Fibroblast of skin of right quadriceps (primary cell): ENCODE measurements at regions not wholly inside any gene's neighbourhood (a gene's known extent, or its start where the extent isn't known, plus 50 kb on each side); places are given as distances from the start of the nearest gene placed in this dataset.
"Not testable (repeated sequence)": the region's sequence is repeated elsewhere in the genome, so short reads cannot be mapped to it uniquely, and the experiment has no call there.

ENCODE experiments used
- DNase-seq: peaks from one replicate; pipeline ENCODE4 v3.0.0-alpha.2; 2013

GRCh38 chr16:22627043-22627442, 116.4 kb downstream of the NPIPB5 start:
- no peak for DNase-seq

DNA sequence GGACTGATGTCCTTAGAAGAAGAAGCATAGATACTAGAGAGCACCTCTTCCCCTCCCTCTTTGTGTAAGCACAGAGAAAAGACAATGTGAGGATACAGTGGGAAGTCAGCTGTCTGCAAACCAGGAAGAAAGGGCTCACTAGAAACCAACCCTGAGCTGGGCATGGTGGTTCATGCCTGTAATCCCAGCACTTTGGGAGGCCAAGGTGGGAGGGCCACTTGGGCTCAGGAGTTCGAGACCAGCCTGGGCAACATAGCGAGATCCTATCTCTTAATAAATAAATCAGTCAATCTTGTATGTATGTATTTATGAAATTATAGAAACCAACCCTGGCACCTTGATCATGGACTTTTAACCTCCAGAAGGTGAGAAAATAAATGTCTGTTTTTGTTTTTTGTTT, 118.3 kb downstream of the NPIPB5 start:
- no peak for DNase-seq

GRCh38 chr16:22630242-22630641, 119.6 kb downstream of the NPIPB5 start:
- DNase-seq = no peak

- DNase-seq = no peak
Observed at GRCh38 chr16:22631264-22631663, 120.6 kb downstream of the NPIPB5 start.

- no peak for DNase-seq
Observed at GRCh38 chr16:22632606-22633005, 121.9 kb downstream of the NPIPB5 start.

DNA sequence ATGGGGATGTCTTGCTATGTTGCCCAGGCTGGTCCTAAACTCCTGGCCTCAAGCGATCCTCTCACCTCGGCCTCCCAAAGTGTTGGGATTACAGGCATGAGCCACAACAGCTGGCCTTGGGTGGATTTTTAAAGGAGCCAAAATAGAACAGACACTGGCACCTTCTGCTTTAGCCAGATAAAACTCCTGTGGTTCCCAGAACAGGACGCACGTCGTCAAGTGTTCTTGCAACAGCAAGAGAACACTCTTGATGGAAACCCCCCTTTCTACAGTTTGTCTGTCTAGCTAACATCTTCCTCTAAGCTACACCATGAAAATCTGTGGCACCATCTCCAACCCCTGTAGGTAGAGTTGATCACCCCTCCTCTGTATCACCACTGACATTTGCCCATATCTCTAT, 122.6 kb downstream of the NPIPB5 start:
- DNase-seq = no peak

GRCh38 chr16:22633799-22634198, 123.1 kb downstream of the NPIPB5 start:
- no peak for DNase-seq

DNA sequence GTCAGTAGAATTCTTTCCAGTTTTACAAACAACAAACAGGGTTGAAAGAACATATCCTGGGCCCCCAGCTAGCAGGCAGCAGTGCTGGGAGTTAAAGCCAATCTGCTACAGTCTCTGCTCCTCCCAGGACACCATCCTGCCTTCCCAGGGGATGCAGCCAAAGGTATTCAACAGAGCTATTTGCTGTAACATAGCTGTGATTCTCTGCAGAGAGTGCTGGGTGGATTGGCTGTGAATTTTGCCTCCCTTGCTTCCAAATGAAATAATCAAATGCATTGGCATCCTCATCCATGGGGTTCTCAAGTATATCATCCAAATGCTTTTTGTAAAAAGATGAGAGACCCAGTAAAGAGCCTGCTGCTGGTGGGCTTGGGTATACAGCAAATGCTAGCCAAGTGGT, 124.3 kb downstream of the NPIPB5 start:
- no peak for DNase-seq

DNA sequence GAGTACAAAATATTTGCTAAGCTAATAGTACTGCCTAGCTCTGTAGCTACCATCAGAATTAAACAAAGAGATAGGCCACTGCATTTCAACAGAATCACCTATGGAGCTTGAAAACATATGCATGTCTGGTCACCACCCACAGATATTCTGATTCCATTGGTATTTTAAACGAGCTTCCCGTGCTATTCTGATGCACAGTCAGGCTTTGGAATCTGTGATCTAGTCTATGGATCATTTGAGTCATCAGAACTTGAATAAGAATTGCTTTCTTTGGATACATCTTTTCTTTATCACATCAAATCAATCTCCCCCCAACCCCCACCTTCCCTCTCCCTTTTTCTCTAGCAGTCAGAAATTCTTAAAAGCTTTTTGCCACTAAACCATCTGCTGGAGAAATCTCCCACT, 124.7 kb downstream of the NPIPB5 start:
- peak; percentile 14 for DNase-seq

GRCh38 chr16:22635801-22636200, 125.1 kb downstream of the NPIPB5 start:
- DNase-seq = no peak

- DNase-seq = peak; percentile 41
Observed at GRCh38 chr16:22638393-22639206, 127.9 kb downstream of the NPIPB5 start.

- peak; percentile 14 for DNase-seq
Observed at GRCh38 chr16:22641131-22641628, 130.5 kb downstream of the NPIPB5 start.

GRCh38 chr16:22642416-22643088, 131.9 kb downstream of the NPIPB5 start:
- DNase-seq = no peak

GRCh38 chr16:22643203-22643602, 132.5 kb downstream of the NPIPB5 start:
- not testable (repeated sequence) for DNase-seq

GRCh38 chr16:22643886-22644285, 133.2 kb downstream of the NPIPB5 start:
- no peak for DNase-seq

DNA sequence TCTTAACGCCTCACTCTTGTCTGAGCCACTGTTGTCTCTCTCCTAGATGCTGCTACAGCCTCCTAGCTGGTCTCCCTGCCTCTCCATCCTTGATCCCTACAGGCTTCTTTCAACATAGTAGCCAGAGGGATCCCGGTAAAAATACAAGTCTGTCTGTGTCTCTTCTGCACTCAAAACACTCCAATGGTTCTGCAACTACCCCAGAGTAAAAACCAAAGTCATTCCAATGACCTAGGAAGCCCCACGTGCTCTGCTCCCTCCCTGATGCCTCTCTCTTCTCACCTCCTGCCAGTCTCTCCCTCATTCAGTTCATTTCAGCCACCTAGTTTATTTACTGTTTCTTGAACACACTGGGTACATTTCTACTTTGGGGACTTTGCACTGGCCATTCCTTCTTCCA, 135.2 kb downstream of the NPIPB5 start:
- no peak for DNase-seq

DNA sequence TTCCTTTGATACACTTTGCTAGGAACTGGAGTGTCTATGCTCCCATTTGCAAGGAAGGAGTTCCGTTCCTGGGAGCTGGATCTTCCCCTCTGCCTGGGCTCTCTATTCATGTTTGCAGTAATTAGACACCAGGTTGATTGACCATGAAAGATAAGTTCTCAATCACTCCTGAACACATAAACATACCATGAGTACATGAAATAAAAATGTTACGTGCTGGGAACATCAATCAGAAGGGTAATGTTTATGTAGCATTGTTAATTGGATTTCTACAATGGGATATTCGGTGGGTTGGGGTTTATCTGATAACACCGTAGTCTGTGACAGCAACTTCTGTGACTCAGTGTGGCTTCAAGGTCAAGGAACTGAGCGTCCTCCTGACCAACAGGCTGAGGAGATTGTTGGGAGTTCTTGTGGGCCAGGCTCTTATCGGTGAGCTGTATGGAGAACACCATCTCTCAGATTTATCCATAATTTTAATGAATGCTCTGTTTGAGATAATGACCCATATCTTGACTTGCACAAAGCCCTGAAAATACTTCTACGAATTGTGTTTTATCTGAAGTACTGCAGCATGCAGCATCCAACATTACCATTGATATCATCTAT, 136.4 kb downstream of the NPIPB5 start:
- DNase-seq = no peak

DNA sequence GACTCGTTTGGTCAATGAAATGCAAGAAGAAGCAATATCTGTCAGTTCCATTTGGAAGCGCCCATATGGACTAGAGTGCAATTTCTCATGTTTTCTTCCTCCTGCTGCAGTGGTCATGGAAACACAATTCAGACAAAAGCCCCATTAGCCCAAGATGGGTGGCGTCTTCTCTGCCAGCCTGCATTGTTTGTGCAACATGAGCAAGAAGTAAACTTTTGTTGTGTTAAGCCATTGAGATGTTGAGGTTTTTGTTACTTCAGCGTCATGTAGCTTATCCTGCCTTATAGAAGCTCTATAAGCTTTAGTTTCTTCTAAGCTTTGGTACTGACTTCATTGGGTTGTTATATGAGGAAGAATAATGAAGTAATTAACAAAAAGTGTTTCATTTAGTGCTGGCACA, 137.4 kb downstream of the NPIPB5 start:
- DNase-seq = no peak

GRCh38 chr16:22648941-22649340, 138.2 kb downstream of the NPIPB5 start:
- no peak for DNase-seq

DNA sequence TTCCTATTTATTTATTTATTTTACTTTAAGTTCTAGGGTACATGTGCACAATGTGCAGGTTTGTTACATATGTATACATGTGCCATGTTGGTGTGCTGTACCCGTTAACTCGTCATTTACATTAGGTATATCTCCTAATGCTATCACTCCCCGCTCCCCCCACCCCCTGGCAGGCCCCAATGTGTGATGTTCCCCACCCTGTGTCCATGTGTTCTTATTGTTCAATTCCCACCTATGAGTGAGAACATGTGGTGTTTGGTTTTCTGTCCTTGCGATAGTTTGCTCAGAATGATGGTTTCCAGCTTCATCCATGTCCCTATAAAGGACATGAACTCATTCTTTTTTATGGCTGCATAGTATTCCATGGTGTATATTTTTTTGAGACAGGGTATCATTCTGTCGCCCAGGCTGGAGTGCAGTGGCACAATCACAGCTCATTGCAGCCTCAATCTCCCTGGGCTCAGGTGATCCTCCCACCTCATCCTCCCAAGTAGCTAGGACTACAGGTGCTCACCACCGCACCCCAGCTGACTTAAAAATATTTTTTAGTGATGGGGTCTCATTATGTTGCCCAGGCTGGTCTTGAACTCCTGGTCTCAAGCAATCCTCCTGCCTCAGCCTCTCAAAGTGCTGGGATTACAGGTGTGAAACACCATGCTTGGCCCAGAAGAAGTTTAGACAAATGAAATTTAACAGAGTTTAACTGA, 140.6 kb downstream of the NPIPB5 start:
- DNase-seq = not testable (repeated sequence)

GRCh38 chr16:22652463-22652845, 141.8 kb downstream of the NPIPB5 start:
- no peak for DNase-seq

DNA sequence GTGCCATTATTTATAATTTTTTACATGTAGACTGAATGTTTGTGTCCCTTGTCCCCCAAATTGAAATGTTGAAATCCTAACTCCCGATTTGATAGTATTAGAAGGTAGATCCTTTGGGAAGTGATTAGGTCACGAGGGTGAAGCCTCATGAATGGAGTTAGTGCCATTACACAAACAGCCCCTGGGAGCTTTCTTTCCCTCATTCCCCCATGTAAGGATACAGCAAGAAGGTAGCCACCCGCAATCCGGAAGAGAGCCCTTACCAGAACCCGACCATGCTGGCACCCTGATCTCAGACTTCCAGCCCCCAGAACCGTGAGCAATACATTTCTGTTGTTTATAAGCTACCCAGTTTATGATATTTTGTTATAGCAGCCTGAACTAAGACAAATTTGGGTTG, 143.2 kb downstream of the NPIPB5 start:
- no peak for DNase-seq

- not testable (repeated sequence) for DNase-seq
Observed at GRCh38 chr16:22656573-22656972, 145.9 kb downstream of the NPIPB5 start.
